ENCODE measurements at regions not wholly inside any gene's neighbourhood (a gene's known extent, or its start where the extent isn't known, plus 50 kb on each side); places are given as distances from the start of the nearest gene placed in this dataset.

GRCh38 chr10:29869593-29869992, 189.8 kb downstream of the JCAD start:
- Histone ChIP-seq H2BK120ac (ENCODE audit: low read depth, low read length, poor library complexity, severe bottlenecking) (no peak overlapping the region), H2BK20ac (ENCODE audit: low read depth, low read length, poor library complexity, severe bottlenecking) (no peak overlapping the region), H4K20me1 (ENCODE audit: control insufficient read depth, insufficient read depth, insufficient read length) (no peaks in the 10 kb centered on the region), H3K79me1 (ENCODE audit: insufficient read depth, low read depth, low read length, poor library complexity, severe bottlenecking) (no peaks in the 10 kb centered on the region), H3K56ac (ENCODE audit: insufficient read length, low read depth, low read length) (no peak overlapping the region), H3K27me3 (ENCODE audit: insufficient read depth, low read length) (no peaks in the 10 kb centered on the region), H4K91ac (ENCODE audit: insufficient read length, low read depth, low read length) (no peak overlapping the region), H3K14ac (ENCODE audit: insufficient read depth, low read length) (no peak overlapping the region), H3K4me1 (ENCODE audit: insufficient read depth, low read length) (no peaks in the 10 kb centered on the region), H3K9me3 (ENCODE audit: control insufficient read depth, low read depth, low read length) (no peaks in the 10 kb centered on the region), H3K27ac (ENCODE audit: insufficient read length, low read depth, low read length) (no peak overlapping the region), H2BK5ac (ENCODE audit: insufficient read length, low read length) (no peak overlapping the region), H3K18ac (ENCODE audit: insufficient read length, low read depth, low read length) (no peak overlapping the region), H3T11ph (ENCODE audit: low read length) (no peak overlapping the region), H2AFZ (ENCODE audit: low read length) (no peak overlapping the region), H4K8ac (replicated peaks; ENCODE audit: insufficient read length, low read depth, low read length) (no peak overlapping the region), H4K5ac (ENCODE audit: insufficient read length, low read depth, low read length) (no peak overlapping the region), H2AK5ac (ENCODE audit: insufficient read length, low read length) (no peak overlapping the region), H2BK15ac (ENCODE audit: low read depth, low read length) (no peak overlapping the region), H3K23ac (ENCODE audit: insufficient read length, low read depth, low read length) (no peak overlapping the region), H3K4ac (ENCODE audit: low read depth, low read length) (no peak overlapping the region), H2BK12ac (ENCODE audit: insufficient read length, low read depth, low read length) (no peak overlapping the region), H3K9ac (ENCODE audit: extremely low read depth, insufficient read length, low read length) (no peak overlapping the region), H3K23me2 (ENCODE audit: insufficient read length, low read depth, low read length, poor library complexity, severe bottlenecking) (no peaks in the 10 kb centered on the region), H3K79me2 (ENCODE audit: insufficient read depth, low read length) (no peaks in the 10 kb centered on the region), H3K4me2 (ENCODE audit: insufficient read depth, insufficient read length, low read length) (no peak overlapping the region)
- Mint-ChIP-seq H3K9me3 (peaks cover 0 to 3% of the 10 kb centered on the region in 2 experiments; a peak in 2 of 5 replicates), H3K27me3 (ENCODE audit: low read depth) (no peaks in the 10 kb centered on the region), H3K27ac (no peak overlapping the region), H3K4me1 (no peaks in the 10 kb centered on the region), H3K36me3 (ENCODE audit: insufficient read depth in 1 of 3, low read depth in 3 of 3) (no peaks in the 10 kb centered on the region), H3K4me3 (no peak overlapping the region)
- TF ChIP-seq CTCF (conservative IDR thresholded peaks at IDR 0.05) = no peak
- no peak for DNase-seq
- no CpG with 5 or more reads among the region's 6 CpGs for WGBS (ENCODE audit: extremely low coverage, insufficient read length, low lambda C conversion rate)
